ENCODE measurements at regions not wholly inside any gene's neighbourhood (a gene's known extent, or its start where the extent isn't known, plus 50 kb on each side); places are given as distances from the start of the nearest gene placed in this dataset.

DNA sequence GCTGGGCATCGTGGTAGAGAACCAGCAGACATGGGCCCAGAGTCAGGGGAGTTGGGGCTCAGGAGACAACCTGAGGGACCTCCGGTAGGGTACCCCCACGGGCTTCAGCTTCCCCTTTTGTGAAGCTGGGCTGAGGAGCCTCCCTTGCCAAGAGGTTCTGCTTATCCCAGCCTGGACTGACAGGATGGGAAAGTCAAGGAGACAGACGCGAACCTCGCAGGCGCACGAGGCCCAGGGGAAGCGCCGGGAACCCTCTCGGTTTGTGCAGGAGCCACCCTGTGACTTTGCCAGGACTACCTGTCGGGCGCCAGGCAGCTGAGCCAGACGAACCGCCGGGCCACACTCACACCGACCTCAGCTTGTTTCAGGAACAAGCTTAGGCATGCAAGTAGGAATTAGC lies 566.1 kb downstream of the BRD1 start:
- H3K36me3 ChIP-seq (ENCODE audit: control insufficient read depth, insufficient read depth, low read length), result no peaks in the 10 kb centered on the region
- no peak for DNase-seq (ENCODE audit: low read depth)
- ChIA-PET CTCF (no interaction called here), POLR2A (no interaction called here)
- H3K4me3 ChIP-seq (ENCODE audit: low read depth, low read length), result no peak overlapping the region
- no peaks in the 10 kb centered on the region for H3K27me3 ChIP-seq (ENCODE audit: control insufficient read depth, insufficient read depth, low read length)
- TF ChIP-seq, protein P1, sequence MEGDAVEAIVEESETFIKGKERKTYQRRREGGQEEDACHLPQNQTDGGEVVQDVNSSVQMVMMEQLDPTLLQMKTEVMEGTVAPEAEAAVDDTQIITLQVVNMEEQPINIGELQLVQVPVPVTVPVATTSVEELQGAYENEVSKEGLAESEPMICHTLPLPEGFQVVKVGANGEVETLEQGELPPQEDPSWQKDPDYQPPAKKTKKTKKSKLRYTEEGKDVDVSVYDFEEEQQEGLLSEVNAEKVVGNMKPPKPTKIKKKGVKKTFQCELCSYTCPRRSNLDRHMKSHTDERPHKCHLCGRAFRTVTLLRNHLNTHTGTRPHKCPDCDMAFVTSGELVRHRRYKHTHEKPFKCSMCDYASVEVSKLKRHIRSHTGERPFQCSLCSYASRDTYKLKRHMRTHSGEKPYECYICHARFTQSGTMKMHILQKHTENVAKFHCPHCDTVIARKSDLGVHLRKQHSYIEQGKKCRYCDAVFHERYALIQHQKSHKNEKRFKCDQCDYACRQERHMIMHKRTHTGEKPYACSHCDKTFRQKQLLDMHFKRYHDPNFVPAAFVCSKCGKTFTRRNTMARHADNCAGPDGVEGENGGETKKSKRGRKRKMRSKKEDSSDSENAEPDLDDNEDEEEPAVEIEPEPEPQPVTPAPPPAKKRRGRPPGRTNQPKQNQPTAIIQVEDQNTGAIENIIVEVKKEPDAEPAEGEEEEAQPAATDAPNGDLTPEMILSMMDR (IDR thresholded peaks at IDR 0.05; ENCODE audit: insufficient read depth, low read depth, low read length), result no peak

- no peak overlapping the region for H3K4me3 ChIP-seq (ENCODE audit: low read depth, low read length)
- POLR2A ChIA-PET, result no interaction called here
- H3K36me3 ChIP-seq (ENCODE audit: control insufficient read depth, insufficient read depth, low read length), result no peaks in the 10 kb centered on the region
- DNase-seq (ENCODE audit: low read depth), result no peak
- TF ChIP-seq, protein P1 (IDR thresholded peaks at IDR 0.05; ENCODE audit: insufficient read depth, low read depth, low read length), result no peak
- no peaks in the 10 kb centered on the region for H3K27me3 ChIP-seq (ENCODE audit: control insufficient read depth, insufficient read depth, low read length)
- CTCF ChIA-PET, result no interaction called here
Observed at GRCh38 chr22:49260681-49261580, 566.7 kb downstream of the BRD1 start.

- CTCF ChIA-PET, result no interaction called here
- Histone ChIP-seq H3K27me3 (ENCODE audit: control insufficient read depth, insufficient read depth, low read length) (no peaks in the 10 kb centered on the region), H3K4me3 (ENCODE audit: low read depth, low read length) (no peak overlapping the region), H3K36me3 (ENCODE audit: control insufficient read depth, insufficient read depth, low read length) (no peaks in the 10 kb centered on the region)
- DNase-seq (ENCODE audit: low read depth), result no peak
- POLR2A ChIA-PET, result no interaction called here
- TF ChIP-seq, protein P1 (IDR thresholded peaks at IDR 0.05; ENCODE audit: insufficient read depth, low read depth, low read length), result no peak
Observed at GRCh38 chr22:49259839-49260615, 567.6 kb downstream of the BRD1 start.

- POLR2A ChIA-PET, result no interaction called here
- H3K36me3 ChIP-seq (ENCODE audit: control insufficient read depth, insufficient read depth, low read length), result no peaks in the 10 kb centered on the region
- no peaks in the 10 kb centered on the region for H3K27me3 ChIP-seq (ENCODE audit: control insufficient read depth, insufficient read depth, low read length)
- H3K4me3 ChIP-seq (ENCODE audit: low read depth, low read length), result no peak overlapping the region
- CTCF ChIA-PET, result no interaction called here
- DNase-seq (ENCODE audit: low read depth), result no peak
- TF ChIP-seq, protein P1 (IDR thresholded peaks at IDR 0.05; ENCODE audit: insufficient read depth, low read depth, low read length), result no peak
Observed at GRCh38 chr22:49258107-49259010, 569.3 kb downstream of the BRD1 start.

Data from BJ (cell line).